Astrocyte (in vitro differentiated cells and primary cell): ENCODE measurements at regions not wholly inside any gene's neighbourhood (a gene's known extent, or its start where the extent isn't known, plus 50 kb on each side); places are given as distances from the start of the nearest gene placed in this dataset.

Experiments
- DNase-seq: peaks from one replicate; pipeline ENCODE4 v3.0.0-alpha.2; 2010; ENCODE audit warnings: low read depth
- FAIRE-seq: peaks from 2 replicates; lab custom pipeline; 2011; peaks lifted over from hg19 to GRCh38; lab: Jason Lieb, UNC
- H2AFZ ChIP-seq: 2 replicates; pipeline ENCODE4 v1.6.0; 2012; ENCODE audit warnings: low read depth, low read length, inconsistent platforms
- H3K27ac ChIP-seq: 2 replicates; pipeline ENCODE4 v1.5.1; 2011; ENCODE audit warnings: low read depth, low read length, inconsistent platforms
- H3K27me3 ChIP-seq: 2 replicates; pipeline ENCODE4 v1.6.0; 2011; ENCODE audit warnings: low read length, inconsistent platforms; ENCODE audit not compliant: insufficient read depth
- H3K36me3 ChIP-seq: 2 replicates; pipeline ENCODE4 v1.5.1; 2011; ENCODE audit warnings: low read length, inconsistent platforms; ENCODE audit not compliant: insufficient read depth
- H3K4me1 ChIP-seq: 2 replicates; pipeline ENCODE4 v1.5.1; 2011; ENCODE audit warnings: low read length, inconsistent platforms; ENCODE audit not compliant: insufficient read depth
- H3K4me2 ChIP-seq: 2 replicates; pipeline ENCODE4 v1.6.0; 2012; ENCODE audit warnings: low read length, inconsistent platforms
- H3K4me3 ChIP-seq: 2 replicates; pipeline ENCODE4 v1.5.1; 2011; ENCODE audit warnings: low read depth, mild to moderate bottlenecking, low read length, inconsistent platforms; ENCODE audit not compliant: insufficient read depth
- H3K79me2 ChIP-seq: 2 replicates; pipeline ENCODE4 v1.6.0; 2012; ENCODE audit warnings: mild to moderate bottlenecking, low read length, inconsistent platforms; ENCODE audit not compliant: insufficient read depth
- H3K9ac ChIP-seq: 2 replicates; pipeline ENCODE4 v1.6.0; 2012; ENCODE audit warnings: mild to moderate bottlenecking, low read length, inconsistent platforms
- H3K9me3 ChIP-seq: 2 replicates; pipeline ENCODE4 v1.5.1; 2012; ENCODE audit warnings: low read depth, mild to moderate bottlenecking, low read length, inconsistent platforms; ENCODE audit not compliant: insufficient read depth
- H4K20me1 ChIP-seq: 2 replicates; pipeline ENCODE4 v1.6.0; 2012; ENCODE audit warnings: low read length, inconsistent platforms; ENCODE audit not compliant: insufficient read depth
- H3K27ac Mint-ChIP-seq: one replicate; pipeline ENCODE4 v1.8.0; 2021; ENCODE audit warnings: mild to moderate bottlenecking, mixed read lengths; ENCODE audit not compliant: unreplicated experiment
- H3K27me3 Mint-ChIP-seq: one replicate; pipeline ENCODE4 v1.8.0; 2021; ENCODE audit warnings: low read depth, mixed read lengths; ENCODE audit not compliant: unreplicated experiment
- H3K36me3 Mint-ChIP-seq: one replicate; pipeline ENCODE4 v1.8.0; 2021; ENCODE audit warnings: low read depth, mixed read lengths; ENCODE audit not compliant: unreplicated experiment
- H3K4me1 Mint-ChIP-seq: one replicate; pipeline ENCODE4 v1.8.0; 2021; ENCODE audit warnings: low read depth, mixed read lengths; ENCODE audit not compliant: unreplicated experiment
- H3K4me3 Mint-ChIP-seq: one replicate; pipeline ENCODE4 v1.8.0; 2021; ENCODE audit warnings: mild to moderate bottlenecking, moderate library complexity, mixed read lengths; ENCODE audit not compliant: unreplicated experiment
- H3K9me3 Mint-ChIP-seq: one replicate; pipeline ENCODE4 v1.8.0; 2021; ENCODE audit warnings: mild to moderate bottlenecking, mixed read lengths; ENCODE audit not compliant: unreplicated experiment
- CTCF ChIP-seq: IDR thresholded peaks from 2 replicates; pipeline ENCODE4 v1.5.1; 2011; ENCODE audit warnings: low read depth, mild to moderate bottlenecking, inconsistent platforms, low read length, moderate library complexity; ENCODE audit not compliant: insufficient read depth
- EZH2 ChIP-seq: IDR thresholded peaks from 2 replicates; pipeline ENCODE4 v1.6.1; 2012; ENCODE audit warnings: mild to moderate bottlenecking, low read length, inconsistent platforms; ENCODE audit not compliant: insufficient read depth

GRCh38 chr7:114343949-114344708, 70.5 kb upstream of the FOXP2 start:
- DNase-seq (no peak), FAIRE-seq (no peak)
- no peak overlapping the region for H3K4me3 ChIP-seq
- no peaks in the 10 kb centered on the region for H3K79me2 ChIP-seq
- H3K4me1 ChIP-seq, result no peaks in the 10 kb centered on the region
- Mint-ChIP-seq H3K4me3 (no peak overlapping the region), H3K27me3 (no peaks in the 10 kb centered on the region), H3K27ac (no peak overlapping the region), H3K36me3 (no peaks in the 10 kb centered on the region), H3K4me1 (peaks cover 4% of the 10 kb centered on the region), H3K9me3 (no peaks in the 10 kb centered on the region)
- H3K36me3 ChIP-seq, result no peaks in the 10 kb centered on the region
- H3K9me3 ChIP-seq, result no peaks in the 10 kb centered on the region
- H4K20me1 ChIP-seq, result no peaks in the 10 kb centered on the region
- H3K4me2 ChIP-seq, result no peak overlapping the region
- H2AFZ ChIP-seq, result no peak overlapping the region
- no peak overlapping the region for H3K9ac ChIP-seq
- no peaks in the 10 kb centered on the region for H3K27me3 ChIP-seq
- TF ChIP-seq EZH2, result no peak
- no peak for TF ChIP-seq CTCF
- H3K27ac ChIP-seq, result no peak overlapping the region

GRCh38 chr7:114342431-114343179, 72.0 kb upstream of the FOXP2 start:
- FAIRE-seq (no peak), DNase-seq (no peak)
- no peak overlapping the region for H3K27ac ChIP-seq
- H4K20me1 ChIP-seq, result no peaks in the 10 kb centered on the region
- no peaks in the 10 kb centered on the region for H3K79me2 ChIP-seq
- Mint-ChIP-seq H3K4me3 (no peak overlapping the region), H3K27ac (no peak overlapping the region), H3K4me1 (peaks cover 4% of the 10 kb centered on the region), H3K9me3 (no peaks in the 10 kb centered on the region), H3K27me3 (no peaks in the 10 kb centered on the region), H3K36me3 (no peaks in the 10 kb centered on the region)
- TF ChIP-seq EZH2 (no peak), CTCF (no peak)
- H3K27me3 ChIP-seq, result no peaks in the 10 kb centered on the region
- H3K9ac ChIP-seq, result no peak overlapping the region
- H3K36me3 ChIP-seq, result no peaks in the 10 kb centered on the region
- no peak overlapping the region for H2AFZ ChIP-seq
- H3K4me2 ChIP-seq, result no peak overlapping the region
- no peaks in the 10 kb centered on the region for H3K9me3 ChIP-seq
- no peak overlapping the region for H3K4me3 ChIP-seq
- no peaks in the 10 kb centered on the region for H3K4me1 ChIP-seq
